Esophagus squamous epithelium (tissue), 5 donors: ENCODE measurements at regions not wholly inside any gene's neighbourhood (a gene's known extent, or its start where the extent isn't known, plus 50 kb on each side); places are given as distances from the start of the nearest gene placed in this dataset.

ENCODE experiments used
- DNase-seq: peaks from one replicate; lab custom pipeline; 2025; lab: John Stamatoyannopoulos, UW
- H3K27ac ChIP-seq, 4 donors: fragments of 200-600 bp; sonication (generic); one replicate each; pipeline ENCODE4 v1.5.1; 2016 to 2019; ENCODE audit warnings: mild to moderate bottlenecking in 1 of 4
- H3K27me3 ChIP-seq, 4 donors: fragments of 200-600 bp; sonication (generic); 1 replicate in 3 of 4; 2 replicates in 1 of 4; pipeline versions ENCODE4 v1.5.1 to v1.6.0; 2017 to 2021; ENCODE audit warnings: antibody characterized with exemption in 1 of 4
- H3K36me3 ChIP-seq, 3 donors: fragments of 200-600 bp; sonication (generic); one replicate each; pipeline ENCODE4 v1.5.1; 2016 to 2019
- H3K4me1 ChIP-seq, 3 donors: fragments of 200-600 bp; sonication (generic); one replicate each; pipeline ENCODE4 v1.5.1; 2017 to 2019
- H3K4me3 ChIP-seq, 4 donors: fragments of 200-600 bp; sonication (generic); 1 replicate in 3 of 4; 2 replicates in 1 of 4; pipeline ENCODE4 v1.5.1; 2016 to 2019; ENCODE audit warnings: mild to moderate bottlenecking in 2 of 4, moderate library complexity in 1 of 4
- H3K9me3 ChIP-seq, 3 donors: fragments of 200-600 bp; sonication (generic); one replicate each; pipeline ENCODE4 v1.5.1; 2016 to 2019
- POLR2A ChIP-seq, 4 donors: fragments of 450-650 bp; IDR thresholded peaks; one replicate each; pipeline ENCODE4 v1.6.1; 2017; ENCODE audit warnings: antibody characterized with exemption in 4 of 4, mild to moderate bottlenecking in 4 of 4, moderate library complexity in 3 of 4
- WGBS, 2 donors: methylation state at CpG; one replicate each; pipeline ENCODE4 v1.1.5; 2018; 5-methylcytosine and 5-hydroxymethylcytosine counted together
- intact Hi-C: fragments of 100-400 bp; cut with DNase I; formaldehyde crosslinking; loops from one replicate; pipeline ENCODE4 v1.15.0; 2022
- TF ChIP-seq, protein P1 (sequence below), 6 experiments: fragments of 450-650 bp in 4 of 6; fragments of 200-600 bp in 2 of 6; sonication (generic) in 2 of 6; IDR thresholded peaks; one replicate each; pipeline ENCODE4 v1.5.1; 2016 to 2019; ENCODE audit warnings: antibody characterized with exemption in 6 of 6, mild to moderate bottlenecking in 4 of 6, moderate library complexity in 4 of 6
- donor health status: DM: yes; HTN: yes; CAD: no.

DNA sequence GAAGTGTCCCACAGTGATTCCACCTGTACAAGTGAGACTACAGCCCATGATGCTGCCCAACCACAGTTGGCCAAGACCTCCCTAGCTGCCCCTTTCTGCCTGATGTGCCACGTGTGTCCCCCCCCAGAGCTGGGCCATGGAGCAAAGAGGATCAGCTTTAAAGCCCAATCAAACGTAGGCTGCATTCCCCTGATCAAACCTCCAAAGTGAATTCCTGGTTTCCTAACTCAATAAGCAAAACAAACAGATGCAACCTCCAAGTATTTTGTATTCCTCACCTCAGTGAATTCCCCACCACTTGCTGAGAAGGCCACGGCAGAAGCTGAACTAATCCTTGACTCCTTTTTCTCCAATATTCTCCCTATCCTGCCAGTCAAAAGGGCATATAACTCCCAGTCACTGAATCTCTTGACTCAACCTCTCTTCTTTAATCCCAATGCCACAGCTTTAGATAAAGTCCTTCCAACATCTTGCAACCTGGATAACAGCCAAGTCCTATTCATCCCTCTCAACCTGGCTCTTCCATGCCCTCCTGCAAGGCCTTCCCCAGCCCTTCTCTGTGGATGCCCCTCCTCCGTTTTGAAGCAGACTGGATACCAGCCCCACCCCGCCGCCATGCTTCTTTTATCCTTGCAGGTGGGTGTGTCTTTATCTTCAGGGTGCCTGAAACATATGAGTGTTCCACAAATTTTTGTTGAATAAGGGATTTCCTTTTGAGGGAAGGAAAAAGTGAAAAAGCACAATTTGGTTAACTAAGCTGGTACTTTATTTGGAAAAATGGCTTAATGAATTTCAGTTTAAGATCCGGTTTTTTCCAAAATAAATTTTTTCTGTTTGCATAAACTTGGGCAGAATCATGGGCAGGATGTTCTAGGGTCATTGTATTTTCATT lies 285.2 kb upstream of the MKLN1 start:
- WGBS, 2 donors = 79 to 80% methylated on average over 7 of the region's 7 CpGs
- no peaks in the 10 kb centered on the region for H3K9me3 ChIP-seq
- no peak overlapping the region for H3K4me3 ChIP-seq
- TF ChIP-seq POLR2A (IDR thresholded peaks at IDR 0.05) = no peak
- TF ChIP-seq, protein P1, sequence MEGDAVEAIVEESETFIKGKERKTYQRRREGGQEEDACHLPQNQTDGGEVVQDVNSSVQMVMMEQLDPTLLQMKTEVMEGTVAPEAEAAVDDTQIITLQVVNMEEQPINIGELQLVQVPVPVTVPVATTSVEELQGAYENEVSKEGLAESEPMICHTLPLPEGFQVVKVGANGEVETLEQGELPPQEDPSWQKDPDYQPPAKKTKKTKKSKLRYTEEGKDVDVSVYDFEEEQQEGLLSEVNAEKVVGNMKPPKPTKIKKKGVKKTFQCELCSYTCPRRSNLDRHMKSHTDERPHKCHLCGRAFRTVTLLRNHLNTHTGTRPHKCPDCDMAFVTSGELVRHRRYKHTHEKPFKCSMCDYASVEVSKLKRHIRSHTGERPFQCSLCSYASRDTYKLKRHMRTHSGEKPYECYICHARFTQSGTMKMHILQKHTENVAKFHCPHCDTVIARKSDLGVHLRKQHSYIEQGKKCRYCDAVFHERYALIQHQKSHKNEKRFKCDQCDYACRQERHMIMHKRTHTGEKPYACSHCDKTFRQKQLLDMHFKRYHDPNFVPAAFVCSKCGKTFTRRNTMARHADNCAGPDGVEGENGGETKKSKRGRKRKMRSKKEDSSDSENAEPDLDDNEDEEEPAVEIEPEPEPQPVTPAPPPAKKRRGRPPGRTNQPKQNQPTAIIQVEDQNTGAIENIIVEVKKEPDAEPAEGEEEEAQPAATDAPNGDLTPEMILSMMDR (IDR thresholded peaks at IDR 0.05) = no peak
- intact Hi-C loops = no loop called here
- no peak overlapping the region for H3K27ac ChIP-seq
- H3K4me1 ChIP-seq = peaks cover 0 to 52% (median 12%) of the 10 kb centered on the region in 3 donors
- H3K36me3 ChIP-seq = peaks cover 0 to 9% (median 0%) of the 10 kb centered on the region in 3 donors
- no peaks in the 10 kb centered on the region for H3K27me3 ChIP-seq
- DNase-seq = no peak

DNA sequence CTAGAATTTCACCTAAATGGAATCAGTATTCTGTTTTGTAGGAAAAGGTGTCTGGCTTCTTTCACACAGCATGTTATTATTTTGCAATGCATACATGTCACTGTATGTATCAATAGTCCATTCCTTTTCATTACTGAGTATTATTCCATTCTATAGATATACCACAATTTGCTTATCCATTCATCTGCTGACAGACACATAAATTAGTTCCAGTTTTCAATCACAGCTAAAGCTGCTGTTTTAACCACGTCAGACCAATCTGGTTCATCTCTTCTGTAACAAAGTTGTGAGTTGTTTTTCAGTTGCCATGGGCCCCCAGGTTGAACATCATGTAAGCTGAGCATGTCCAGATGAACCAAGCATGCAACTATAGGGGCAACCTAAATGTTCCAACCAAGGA lies 282.1 kb upstream of the MKLN1 start:
- peaks cover 0 to 21% (median 0%) of the 10 kb centered on the region in 3 donors for H3K36me3 ChIP-seq
- no peak overlapping the region for H3K4me3 ChIP-seq
- DNase-seq = no peak
- no peaks in the 10 kb centered on the region for H3K9me3 ChIP-seq
- intact Hi-C loops = no loop called here
- TF ChIP-seq, protein P1 (IDR thresholded peaks at IDR 0.05) = no peak
- TF ChIP-seq POLR2A (IDR thresholded peaks at IDR 0.05) = no peak
- no peaks in the 10 kb centered on the region for H3K27me3 ChIP-seq
- no peak overlapping the region for H3K27ac ChIP-seq
- 73 to 92% methylated on average over 1 of the region's 1 CpG for WGBS, 2 donors
- peaks cover 0 to 53% (median 7%) of the 10 kb centered on the region in 3 donors for H3K4me1 ChIP-seq

DNA sequence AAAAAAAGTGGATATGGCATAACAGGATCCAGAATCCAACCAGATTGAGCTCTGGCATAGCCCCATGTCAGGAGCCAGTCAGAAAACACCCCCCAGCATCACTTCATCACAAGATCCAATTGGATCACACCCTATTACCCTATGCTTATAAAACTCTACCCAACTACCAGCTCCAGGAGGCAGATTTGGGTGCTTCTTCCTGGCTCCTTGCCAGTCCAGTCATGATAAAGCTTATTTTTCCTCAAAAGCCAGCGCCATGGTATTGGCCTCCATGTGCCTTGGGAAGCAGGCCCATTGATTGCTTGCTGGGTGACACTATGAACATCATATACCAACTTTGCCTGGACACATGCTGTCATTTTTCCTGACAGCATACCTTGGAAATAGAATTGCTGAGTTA lies 281.4 kb upstream of the MKLN1 start:
- no peaks in the 10 kb centered on the region for H3K27me3 ChIP-seq
- no peak overlapping the region for H3K4me3 ChIP-seq
- no peaks in the 10 kb centered on the region for H3K9me3 ChIP-seq
- H3K4me1 ChIP-seq = peaks cover 0 to 49% (median 7%) of the 10 kb centered on the region in 3 donors
- peaks cover 0 to 21% (median 0%) of the 10 kb centered on the region in 3 donors for H3K36me3 ChIP-seq
- intact Hi-C loops = no loop called here
- H3K27ac ChIP-seq = no peak overlapping the region
- DNase-seq = no peak
- WGBS, 2 donors = 92 to 94% methylated on average over 1 of the region's 1 CpG
- no peak for TF ChIP-seq POLR2A (IDR thresholded peaks at IDR 0.05)
- TF ChIP-seq, protein P1 (IDR thresholded peaks at IDR 0.05) = no peak

DNA sequence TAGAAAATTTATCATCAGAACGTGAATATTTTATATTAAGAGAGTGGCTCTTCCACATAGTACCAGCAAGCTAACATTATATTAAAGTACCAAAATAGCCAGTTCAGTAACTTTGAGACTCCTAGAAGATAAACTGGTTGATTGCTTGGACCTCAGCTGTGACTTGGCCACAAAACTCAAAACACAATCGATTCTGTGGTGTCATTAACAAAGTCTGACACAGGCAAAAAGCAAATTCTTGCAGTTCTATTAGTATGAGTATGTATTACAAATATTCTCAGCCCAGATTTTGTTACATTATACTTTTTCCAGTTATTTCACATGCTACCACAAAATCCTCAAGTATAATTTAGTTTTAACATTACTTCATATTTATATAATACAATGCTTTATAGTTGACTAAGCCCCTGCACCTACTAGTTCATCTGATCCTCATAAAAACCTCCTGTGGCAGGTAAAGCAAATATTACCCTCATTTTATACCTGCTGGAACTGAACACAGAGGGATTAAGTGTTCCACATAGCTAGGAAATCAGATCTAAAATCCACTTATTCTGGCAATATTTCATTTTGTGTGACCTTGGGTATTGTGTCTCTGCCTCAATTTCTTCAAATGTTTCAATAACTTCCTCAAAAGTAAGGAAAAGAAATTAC lies 279.9 kb upstream of the MKLN1 start:
- no peak for DNase-seq
- Histone ChIP-seq H3K36me3 (peaks cover 0 to 21% (median 0%) of the 10 kb centered on the region in 3 donors), H3K4me1 (peaks cover 0 to 53% (median 7%) of the 10 kb centered on the region in 3 donors), H3K27ac (no peak overlapping the region), H3K27me3 (no peaks in the 10 kb centered on the region), H3K4me3 (no peak overlapping the region), H3K9me3 (no peaks in the 10 kb centered on the region)
- TF ChIP-seq POLR2A (IDR thresholded peaks at IDR 0.05) = no peak
- TF ChIP-seq, protein P1 (IDR thresholded peaks at IDR 0.05) = no peak
- WGBS, 2 donors = 59 to 64% methylated on average over 2 of the region's 2 CpGs
- intact Hi-C loops = no loop called here

DNA sequence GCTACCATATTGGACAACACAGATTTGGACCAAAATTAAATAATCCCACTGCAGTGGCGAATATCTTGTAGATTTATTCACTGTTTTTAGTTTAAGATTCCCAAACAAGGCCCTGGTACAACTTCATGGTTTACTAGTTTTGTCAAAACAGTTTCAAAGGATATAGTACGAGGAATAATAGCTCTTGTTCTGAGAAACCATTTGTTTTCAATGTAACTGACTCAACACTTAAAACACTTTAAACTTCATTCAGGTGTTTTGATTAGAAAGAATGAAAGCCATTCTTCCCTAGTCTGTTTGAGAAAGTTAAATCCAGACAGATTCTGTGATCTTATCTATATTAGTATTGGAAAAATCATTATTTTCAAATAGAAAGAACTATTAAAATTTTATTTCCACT lies 276.4 kb upstream of the MKLN1 start:
- Histone ChIP-seq H3K9me3 (no peaks in the 10 kb centered on the region), H3K4me1 (peaks cover 0 to 77% (median 17%) of the 10 kb centered on the region in 3 donors), H3K4me3 (no peak overlapping the region), H3K36me3 (peaks cover 0 to 12% (median 0%) of the 10 kb centered on the region in 3 donors), H3K27me3 (no peaks in the 10 kb centered on the region), H3K27ac (no peak overlapping the region)
- DNase-seq = no peak
- intact Hi-C loops = no loop called here
- 93 to 100% methylated on average over 2 of the region's 2 CpGs for WGBS, 2 donors
- TF ChIP-seq, protein P1 (IDR thresholded peaks at IDR 0.05) = no peak
- no peak for TF ChIP-seq POLR2A (IDR thresholded peaks at IDR 0.05)
